ENCODE measurements at regions not wholly inside any gene's neighbourhood (a gene's known extent, or its start where the extent isn't known, plus 50 kb on each side); places are given as distances from the start of the nearest gene placed in this dataset.

GRCh38 chr7:18370633-18371032 lies 124.9 kb upstream of the HDAC9 start:
- no peak for DNase-seq

- no peak for DNase-seq
These were observed 116.5 kb upstream of the HDAC9 start for GRCh38 chr7:18378989-18379605.

- no peak for DNase-seq
These were observed 110.9 kb upstream of the HDAC9 start for GRCh38 chr7:18384491-18385143.

- no peak for DNase-seq
These were observed 108.9 kb upstream of the HDAC9 start for GRCh38 chr7:18386607-18387006.

GRCh38 chr7:18387191-18387735 lies 108.3 kb upstream of the HDAC9 start:
- DNase-seq = no peak

- no peak for DNase-seq
These were observed 105.0 kb upstream of the HDAC9 start for GRCh38 chr7:18390535-18390907.

GRCh38 chr7:18393465-18394118 lies 102.0 kb upstream of the HDAC9 start:
- no peak for DNase-seq

GRCh38 chr7:18395868-18396267 lies 99.7 kb upstream of the HDAC9 start:
- DNase-seq = no peak

GRCh38 chr7:18396953-18397352 lies 98.6 kb upstream of the HDAC9 start:
- DNase-seq = no peak

- no peak for DNase-seq
These were observed 95.9 kb upstream of the HDAC9 start for GRCh38 chr7:18399436-18400235.

- DNase-seq = no peak
These were observed 95.3 kb upstream of the HDAC9 start for GRCh38 chr7:18400275-18400674.

GRCh38 chr7:18400726-18401125 lies 94.8 kb upstream of the HDAC9 start:
- DNase-seq = no peak

GRCh38 chr7:18401757-18402156 lies 93.8 kb upstream of the HDAC9 start:
- no peak for DNase-seq

- no peak for DNase-seq
These were observed 92.9 kb upstream of the HDAC9 start for GRCh38 chr7:18402488-18403183.

GRCh38 chr7:18405726-18406125 lies 89.8 kb upstream of the HDAC9 start:
- no peak for DNase-seq

GRCh38 chr7:18407385-18407784 lies 88.2 kb upstream of the HDAC9 start:
- no peak for DNase-seq

GRCh38 chr7:18408461-18408860 lies 87.1 kb upstream of the HDAC9 start:
- DNase-seq = no peak

GRCh38 chr7:18408868-18409267 lies 86.7 kb upstream of the HDAC9 start:
- DNase-seq = no peak

GRCh38 chr7:18413447-18413846 lies 82.1 kb upstream of the HDAC9 start:
- DNase-seq = no peak

GRCh38 chr7:18414885-18415284 lies 80.7 kb upstream of the HDAC9 start:
- DNase-seq = no peak

GRCh38 chr7:18416988-18417387 lies 78.6 kb upstream of the HDAC9 start:
- DNase-seq = no peak

GRCh38 chr7:18419456-18419855 lies 76.1 kb upstream of the HDAC9 start:
- DNase-seq = no peak

- DNase-seq = no peak
These were observed 75.4 kb upstream of the HDAC9 start for GRCh38 chr7:18420108-18420507.

Measured in stimulated activated CD4-positive, alpha-beta T cell treated with anti-CD3 and anti-CD28 coated beads, Interleukin-15, amount 100 ng/mL, for 24 hours (primary cell).